ENCODE measurements at regions not wholly inside any gene's neighbourhood (a gene's known extent, or its start where the extent isn't known, plus 50 kb on each side); places are given as distances from the start of the nearest gene placed in this dataset.

GRCh38 chr20:16978497-16978896 is 230.3 kb downstream of the OTOR start:
- POLR2A ChIA-PET = no interaction called here
- CTCF ChIA-PET = no interaction called here
- Histone ChIP-seq H3K4me2 (ENCODE audit: control insufficient read depth, insufficient read depth) (no peak overlapping the region), H3K4me1 (ENCODE audit: control insufficient read depth, insufficient read depth, low read length) (no peaks in the 10 kb centered on the region), H3K27ac (ENCODE audit: control insufficient read depth, insufficient read depth) (no peak overlapping the region), H4K20me1 (ENCODE audit: control insufficient read depth, insufficient read depth) (no peaks in the 10 kb centered on the region), H3K36me3 (ENCODE audit: control insufficient read depth in 2 of 2, insufficient read depth in 2 of 2, low read length in 1 of 2) (no peaks in the 10 kb centered on the region), H2AFZ (ENCODE audit: control insufficient read depth, low read depth, low read length) (no peak overlapping the region), H3K9me3 (replicated peaks; ENCODE audit: control insufficient read depth, insufficient read depth, low read length) (no peaks in the 10 kb centered on the region), H3K27me3 (replicated peaks in 1 of 2; ENCODE audit: control insufficient read depth in 2 of 2, insufficient read depth in 2 of 2, low read length in 1 of 2) (no peaks in the 10 kb centered on the region), H3K4me3 (no peak overlapping the region), H3K79me2 (ENCODE audit: control insufficient read depth, insufficient read depth, low read length) (no peaks in the 10 kb centered on the region), H3K9ac (ENCODE audit: control insufficient read depth, insufficient read depth, low read length) (no peak overlapping the region)
- no TSS peak for BruUV-seq (replicated peaks)
- DNase-seq (ENCODE audit: low read depth, low spot score) = no peak
- RAD21 ChIA-PET (ENCODE audit: unreplicated experiment) = no interaction called here
- SMC1A ChIA-PET (ENCODE audit: uncharacterized antibody, unreplicated experiment) = no interaction called here
- ATAC-seq = no peak
- no peak for TF ChIP-seq ATF2 (IDR thresholded peaks at IDR 0.05; ENCODE audit: low read length)
- TF ChIP-seq ETV6 (conservative IDR thresholded peaks at IDR 0.05 in 1 of 2, IDR thresholded peaks at IDR 0.05 in 1 of 2; ENCODE audit: borderline replicate concordance in 1 of 2, low read depth in 1 of 2) = no peak
- no peak for TF ChIP-seq IKZF2 (IDR thresholded peaks at IDR 0.05)
- no peak for TF ChIP-seq CHD4 (IDR thresholded peaks at IDR 0.05)
- no peak for TF ChIP-seq SMAD5 (IDR thresholded peaks at IDR 0.05; ENCODE audit: low read depth)
- no peak for TF ChIP-seq SP1 (IDR thresholded peaks at IDR 0.05; ENCODE audit: low read depth, low read length)
- TF ChIP-seq E4F1 (IDR thresholded peaks at IDR 0.05; ENCODE audit: borderline replicate concordance, partially characterized antibody) = no peak
- no peak for TF ChIP-seq NR2F1 (conservative IDR thresholded peaks at IDR 0.05)
- intact Hi-C loops (cut with micrococcal nuclease; ENCODE audit: unreplicated experiment) (no loop called here), in situ Hi-C loops (cut with MboI) (no loop called here)
- FAIRE-seq = no peak
- 6% methylated on average over 1 of the region's 1 CpG for WGBS (ENCODE audit: insufficient coverage, insufficient replicate concordance, low lambda C conversion rate, missing lambda C conversion rate)
